ENCODE measurements at regions not wholly inside any gene's neighbourhood (a gene's known extent, or its start where the extent isn't known, plus 50 kb on each side); places are given as distances from the start of the nearest gene placed in this dataset.

GRCh38 chr14:86823581-86823980, 1169.4 kb downstream of the GALC start:
- Histone ChIP-seq H3K4me3 (no peak overlapping the region), H3K4me1 (no peaks in the 10 kb centered on the region), H3K4me2 (no peak overlapping the region), H3K9ac (no peak overlapping the region), H3K27ac (no peak overlapping the region), H3K9me3 (no peaks in the 10 kb centered on the region), H3K36me3 (no peaks in the 10 kb centered on the region), H4K20me1 (no peaks in the 10 kb centered on the region), H3K27me3 (no peaks in the 10 kb centered on the region)
- TF ChIP-seq Cebpa-rat (IDR thresholded peaks at IDR 0.05), result no peak

- TF ChIP-seq Cebpa-rat (IDR thresholded peaks at IDR 0.05), result no peak
- no peak overlapping the region for H3K9ac ChIP-seq
These were observed 1177.6 kb downstream of the GALC start for GRCh38 chr14:86815341-86815740.

GRCh38 chr14:86802726-86803125, 1190.3 kb downstream of the GALC start:
- no peak for TF ChIP-seq Cebpa-rat (IDR thresholded peaks at IDR 0.05)
- H3K27me3 ChIP-seq, result no peaks in the 10 kb centered on the region
- H3K4me2 ChIP-seq, result no peak overlapping the region
- no peaks in the 10 kb centered on the region for H3K9me3 ChIP-seq
- no peaks in the 10 kb centered on the region for H4K20me1 ChIP-seq
- H3K9ac ChIP-seq, result no peak overlapping the region
- no peak overlapping the region for H3K4me3 ChIP-seq
- H3K36me3 ChIP-seq, result no peaks in the 10 kb centered on the region
- no peak overlapping the region for H3K27ac ChIP-seq
- no peaks in the 10 kb centered on the region for H3K4me1 ChIP-seq

More at GRCh38 chr14:86815341-86815740, 1177.6 kb downstream of the GALC start:
- Histone ChIP-seq H4K20me1 (no peaks in the 10 kb centered on the region), H3K27ac (no peak overlapping the region), H3K36me3 (no peaks in the 10 kb centered on the region), H3K9me3 (no peaks in the 10 kb centered on the region), H3K4me2 (no peak overlapping the region), H3K27me3 (no peaks in the 10 kb centered on the region), H3K4me3 (no peak overlapping the region), H3K4me1 (no peaks in the 10 kb centered on the region)

GRCh38 chr14:86799244-86799647, 1193.7 kb downstream of the GALC start:
- H3K4me1 ChIP-seq, result no peaks in the 10 kb centered on the region

GRCh38 chr14:86798330-86798729, 1194.7 kb downstream of the GALC start:
- H4K20me1 ChIP-seq, result no peaks in the 10 kb centered on the region
- H3K9me3 ChIP-seq, result no peaks in the 10 kb centered on the region
- H3K9ac ChIP-seq, result no peak overlapping the region
- H3K36me3 ChIP-seq, result no peaks in the 10 kb centered on the region
- no peak overlapping the region for H3K27ac ChIP-seq
- no peak for TF ChIP-seq Cebpa-rat (IDR thresholded peaks at IDR 0.05)
- H3K4me3 ChIP-seq, result no peak overlapping the region
- H3K4me1 ChIP-seq, result no peaks in the 10 kb centered on the region
- H3K27me3 ChIP-seq, result no peaks in the 10 kb centered on the region
- no peak overlapping the region for H3K4me2 ChIP-seq

More at GRCh38 chr14:86799244-86799647, 1193.7 kb downstream of the GALC start:
- no peaks in the 10 kb centered on the region for H4K20me1 ChIP-seq
- H3K4me3 ChIP-seq, result no peak overlapping the region
- H3K36me3 ChIP-seq, result no peaks in the 10 kb centered on the region
- no peak overlapping the region for H3K4me2 ChIP-seq
- H3K27me3 ChIP-seq, result no peaks in the 10 kb centered on the region
- TF ChIP-seq Cebpa-rat (IDR thresholded peaks at IDR 0.05), result no peak
- no peaks in the 10 kb centered on the region for H3K9me3 ChIP-seq
- H3K27ac ChIP-seq, result no peak overlapping the region
- H3K9ac ChIP-seq, result no peak overlapping the region

- Histone ChIP-seq H3K4me2 (no peak overlapping the region), H3K27me3 (no peaks in the 10 kb centered on the region), H3K9ac (no peak overlapping the region), H3K4me3 (no peak overlapping the region), H3K4me1 (no peaks in the 10 kb centered on the region), H3K27ac (no peak overlapping the region), H3K36me3 (no peaks in the 10 kb centered on the region), H4K20me1 (no peaks in the 10 kb centered on the region), H3K9me3 (no peaks in the 10 kb centered on the region)
- no peak for TF ChIP-seq Cebpa-rat (IDR thresholded peaks at IDR 0.05)
These were observed 1196.0 kb downstream of the GALC start for GRCh38 chr14:86797075-86797351.

GRCh38 chr14:86796221-86797074, 1196.5 kb downstream of the GALC start:
- no peak overlapping the region for H3K9ac ChIP-seq
- H3K4me2 ChIP-seq, result no peak overlapping the region
- H3K27me3 ChIP-seq, result no peaks in the 10 kb centered on the region
- H3K4me1 ChIP-seq, result no peaks in the 10 kb centered on the region
- H3K4me3 ChIP-seq, result no peak overlapping the region
- H3K9me3 ChIP-seq, result no peaks in the 10 kb centered on the region
- no peaks in the 10 kb centered on the region for H3K36me3 ChIP-seq
- H3K27ac ChIP-seq, result no peak overlapping the region
- no peaks in the 10 kb centered on the region for H4K20me1 ChIP-seq
- TF ChIP-seq Cebpa-rat (IDR thresholded peaks at IDR 0.05), result no peak

GRCh38 chr14:86794689-86795088, 1198.3 kb downstream of the GALC start:
- no peaks in the 10 kb centered on the region for H3K36me3 ChIP-seq
- no peak overlapping the region for H3K4me2 ChIP-seq
- H4K20me1 ChIP-seq, result no peaks in the 10 kb centered on the region
- TF ChIP-seq Cebpa-rat (IDR thresholded peaks at IDR 0.05), result no peak
- H3K4me3 ChIP-seq, result no peak overlapping the region
- H3K27me3 ChIP-seq, result no peaks in the 10 kb centered on the region
- H3K9me3 ChIP-seq, result no peaks in the 10 kb centered on the region
- H3K9ac ChIP-seq, result no peak overlapping the region
- H3K4me1 ChIP-seq, result no peaks in the 10 kb centered on the region
- no peak overlapping the region for H3K27ac ChIP-seq

GRCh38 chr14:86790408-86791364, 1202.3 kb downstream of the GALC start:
- no peak for TF ChIP-seq Cebpa-rat (IDR thresholded peaks at IDR 0.05)
- Histone ChIP-seq H4K20me1 (no peaks in the 10 kb centered on the region), H3K36me3 (no peaks in the 10 kb centered on the region), H3K4me2 (no peak overlapping the region), H3K9ac (no peak overlapping the region), H3K9me3 (no peaks in the 10 kb centered on the region), H3K4me3 (no peak overlapping the region), H3K27ac (no peak overlapping the region), H3K4me1 (no peaks in the 10 kb centered on the region), H3K27me3 (no peaks in the 10 kb centered on the region)

GRCh38 chr14:86788224-86788623, 1204.8 kb downstream of the GALC start:
- no peak overlapping the region for H3K4me2 ChIP-seq
- no peaks in the 10 kb centered on the region for H3K36me3 ChIP-seq
- no peaks in the 10 kb centered on the region for H4K20me1 ChIP-seq
- H3K9me3 ChIP-seq, result no peaks in the 10 kb centered on the region
- no peak overlapping the region for H3K4me3 ChIP-seq
- no peak for TF ChIP-seq Cebpa-rat (IDR thresholded peaks at IDR 0.05)
- H3K27ac ChIP-seq, result no peak overlapping the region
- H3K27me3 ChIP-seq, result no peaks in the 10 kb centered on the region
- no peak overlapping the region for H3K9ac ChIP-seq
- H3K4me1 ChIP-seq, result no peaks in the 10 kb centered on the region

All from BLaER1 (cell line).